NCI-H1417 (cell line): ENCODE measurements at regions not wholly inside any gene's neighbourhood (a gene's known extent, or its start where the extent isn't known, plus 50 kb on each side); places are given as distances from the start of the nearest gene placed in this dataset.

Source experiments
- DNase-seq, 3 experiments: peaks; one replicate each; lab custom pipeline; 2025; lab: John Stamatoyannopoulos, UW

DNA sequence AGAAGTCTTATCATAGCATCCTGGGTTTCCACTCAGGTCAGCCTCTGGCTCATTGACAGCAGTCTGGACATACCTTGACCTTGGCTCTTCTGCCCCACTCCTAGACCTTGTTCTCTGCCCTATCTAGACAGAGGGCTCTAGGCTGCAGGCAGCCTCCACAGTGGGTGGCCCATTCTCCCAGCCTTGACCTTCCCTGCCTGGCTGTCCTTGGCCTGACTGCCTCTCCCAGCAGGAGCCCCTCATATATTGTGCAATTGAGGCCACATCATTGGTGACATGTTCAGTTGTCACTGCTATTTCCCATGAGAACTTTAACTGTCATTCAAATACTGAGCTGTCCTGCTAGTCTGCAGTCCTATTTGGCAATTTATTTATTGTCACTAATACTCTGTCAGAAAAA, 503.4 kb downstream of the PLXNA4 start:
- DNase-seq: no peak

- no peak for DNase-seq
These were observed 504.1 kb downstream of the PLXNA4 start for GRCh38 chr7:132072165-132072564.

- no peak for DNase-seq
These were observed 507.0 kb downstream of the PLXNA4 start for GRCh38 chr7:132069306-132069705.

- DNase-seq: no peak
These were observed 509.5 kb downstream of the PLXNA4 start for GRCh38 chr7:132066761-132067171.

- peak in 1 of 3 experiments; percentile 20 for DNase-seq
These were observed 509.7 kb upstream of the PODXL start for GRCh38 chr7:132065989-132066603.

DNA sequence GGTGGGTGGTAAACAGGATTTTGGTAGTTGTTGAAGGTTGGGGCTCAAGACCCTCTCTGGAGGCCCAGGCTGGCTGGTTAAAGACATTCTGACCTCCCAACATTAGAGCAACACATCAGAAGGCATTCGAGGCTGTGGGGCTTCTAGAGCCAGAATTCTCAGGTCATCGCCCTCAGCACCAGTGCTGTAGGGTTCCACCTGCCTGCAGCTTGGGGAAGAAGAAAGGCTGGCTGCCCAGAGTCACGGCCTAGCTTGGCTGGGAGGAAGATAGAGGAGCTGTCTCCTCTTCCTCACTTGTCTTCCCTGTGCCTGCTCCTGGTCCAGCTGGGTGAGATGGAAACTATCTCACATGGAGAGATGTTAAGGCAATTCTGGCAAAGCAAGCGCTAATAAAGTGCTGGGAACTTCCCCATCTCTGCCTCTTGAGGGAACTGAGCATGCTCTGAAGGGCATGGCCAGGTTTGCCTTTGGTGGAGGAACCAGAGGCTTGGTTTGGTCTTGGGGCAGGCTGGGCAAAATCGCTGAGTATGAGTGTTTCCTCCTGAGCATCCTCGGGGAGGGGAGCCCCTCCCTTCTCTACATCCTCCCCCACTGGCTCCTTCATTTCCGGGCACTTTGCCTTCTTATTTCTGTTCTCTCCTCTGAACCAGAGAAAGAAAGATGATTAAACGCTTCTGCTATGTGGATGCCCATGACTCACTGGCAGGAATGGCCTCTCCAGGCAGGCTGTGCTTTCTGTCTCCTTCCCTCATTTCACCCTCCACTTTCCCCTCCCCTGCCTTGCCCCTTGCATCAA, 509.0 kb upstream of the PODXL start:
- DNase-seq: no peak

DNA sequence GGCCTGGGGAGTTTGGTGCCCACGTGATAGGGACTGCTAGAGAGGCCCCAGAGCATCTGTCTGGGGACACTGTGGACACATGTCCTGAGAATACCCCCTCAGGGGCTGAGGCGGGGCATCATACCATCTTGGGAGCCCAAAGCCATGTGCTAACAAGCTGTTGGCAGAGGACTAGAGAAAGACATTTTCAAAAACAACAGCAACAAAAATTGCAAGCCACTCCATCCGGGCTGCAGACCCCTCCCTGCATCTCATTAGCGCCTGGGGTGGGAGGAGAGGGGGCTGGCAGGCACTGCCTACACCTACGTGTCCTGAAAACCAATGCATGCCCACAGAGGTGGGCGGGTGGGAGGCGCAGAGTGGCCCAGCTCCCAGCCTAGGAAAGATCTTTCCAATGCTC, 507.4 kb upstream of the PODXL start:
- DNase-seq: no peak

DNA sequence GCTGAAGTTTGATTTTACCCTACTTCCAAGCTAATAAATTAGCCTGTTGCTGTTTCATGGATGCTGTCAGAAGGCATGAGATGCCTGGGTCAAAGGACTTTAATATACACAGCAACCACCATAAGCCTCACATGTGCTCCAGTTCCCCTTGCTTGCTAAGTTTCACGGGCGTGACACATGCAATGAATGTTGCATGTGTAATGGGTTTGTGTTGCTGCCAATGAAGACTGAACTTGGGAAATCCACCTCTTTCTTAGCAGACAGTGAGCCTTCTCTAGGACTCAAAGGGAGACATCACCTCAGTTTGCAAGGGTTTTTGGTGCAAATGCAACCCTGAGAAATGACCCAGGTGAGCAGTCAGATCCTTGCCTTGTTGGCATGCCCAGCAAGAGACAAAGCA, 505.5 kb upstream of the PODXL start:
- no peak for DNase-seq

GRCh38 chr7:132059141-132059540, 502.7 kb upstream of the PODXL start:
- no peak for DNase-seq

DNA sequence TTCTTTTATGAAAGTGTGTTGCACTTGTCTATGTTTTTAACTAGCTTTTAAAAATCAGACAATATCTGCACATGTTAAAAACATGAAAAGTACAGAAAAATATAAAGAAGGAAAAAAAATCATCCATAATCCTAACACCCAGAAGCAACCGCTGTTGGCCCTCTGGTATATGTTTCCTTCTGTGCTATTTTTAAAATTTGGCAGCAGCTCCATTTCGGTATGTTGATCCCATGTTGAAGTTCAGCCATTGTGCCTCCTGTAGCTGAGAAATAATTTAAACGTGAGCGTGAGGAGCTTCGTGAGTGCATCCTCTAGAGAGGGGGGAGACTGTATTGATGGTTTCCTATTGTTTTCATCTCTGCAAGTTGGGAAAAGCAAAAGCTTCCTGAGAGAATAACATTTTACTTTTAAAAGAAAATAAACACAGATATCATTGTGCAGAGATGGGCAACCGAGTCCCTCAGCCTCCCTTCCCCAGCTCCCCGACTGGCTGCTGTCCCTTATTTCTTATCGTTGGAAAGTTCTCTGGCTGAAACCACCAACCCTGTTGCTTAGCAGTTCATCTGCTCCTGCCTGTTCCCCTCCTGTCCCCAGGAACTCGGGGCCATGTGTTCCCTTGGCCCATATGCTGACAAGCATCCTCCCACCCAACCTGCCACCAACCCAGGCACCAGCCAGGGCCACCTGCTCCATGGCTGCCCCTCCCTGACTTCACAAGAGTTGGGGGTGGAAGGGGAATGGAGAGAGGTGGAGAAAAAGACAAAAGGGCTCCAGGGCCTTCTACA, 499.1 kb upstream of the PODXL start:
- DNase-seq: no peak

DNA sequence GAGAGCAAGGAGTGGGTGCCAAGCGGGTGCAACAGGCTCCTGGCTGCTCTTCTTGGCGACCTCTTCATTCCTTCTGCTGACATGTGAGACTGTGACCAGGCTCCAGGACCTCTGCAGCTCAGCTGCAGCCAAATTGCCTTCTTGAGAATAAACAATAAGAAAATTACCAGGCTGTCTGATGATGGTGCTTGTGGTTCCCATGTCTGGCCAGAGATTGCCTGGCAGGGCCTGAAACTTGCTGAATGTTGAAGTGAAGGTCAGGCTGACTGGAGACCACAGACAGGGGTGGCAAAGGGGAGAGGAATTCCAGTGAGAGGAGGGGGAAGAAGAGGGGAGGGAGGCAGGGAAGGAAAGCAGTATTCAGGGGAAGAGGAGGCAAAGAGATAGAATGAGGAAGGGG, 497.4 kb upstream of the PODXL start:
- no peak for DNase-seq

GRCh38 chr7:132051311-132051710, 494.9 kb upstream of the PODXL start:
- DNase-seq: no peak

GRCh38 chr7:132049462-132050304, 493.3 kb upstream of the PODXL start:
- DNase-seq: peak; percentile 11 to 59 (median 34)

- no peak for DNase-seq
These were observed 489.1 kb upstream of the PODXL start for GRCh38 chr7:132045481-132045980.

GRCh38 chr7:132045002-132045401, 488.6 kb upstream of the PODXL start:
- no peak for DNase-seq

GRCh38 chr7:132044247-132044646, 487.8 kb upstream of the PODXL start:
- DNase-seq: no peak

DNA sequence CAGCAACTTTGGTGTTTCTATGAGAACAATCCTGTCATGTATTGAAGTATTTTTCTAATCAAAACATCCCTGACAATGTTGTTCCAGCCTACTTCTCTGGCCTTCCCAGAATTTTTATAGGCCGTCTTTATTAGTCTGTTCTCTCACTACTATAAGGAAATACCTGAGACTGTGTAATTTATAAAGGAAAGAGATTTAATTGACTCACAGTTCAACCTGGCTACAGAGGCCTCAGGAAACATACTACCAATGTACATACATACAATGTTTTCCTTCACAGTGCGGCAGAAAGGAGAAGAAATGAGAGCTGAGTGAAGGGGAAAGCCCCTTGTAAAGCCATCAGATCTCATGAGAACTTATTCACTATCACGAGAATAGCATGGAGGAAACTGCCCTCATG, 484.7 kb upstream of the PODXL start:
- DNase-seq: no peak

DNA sequence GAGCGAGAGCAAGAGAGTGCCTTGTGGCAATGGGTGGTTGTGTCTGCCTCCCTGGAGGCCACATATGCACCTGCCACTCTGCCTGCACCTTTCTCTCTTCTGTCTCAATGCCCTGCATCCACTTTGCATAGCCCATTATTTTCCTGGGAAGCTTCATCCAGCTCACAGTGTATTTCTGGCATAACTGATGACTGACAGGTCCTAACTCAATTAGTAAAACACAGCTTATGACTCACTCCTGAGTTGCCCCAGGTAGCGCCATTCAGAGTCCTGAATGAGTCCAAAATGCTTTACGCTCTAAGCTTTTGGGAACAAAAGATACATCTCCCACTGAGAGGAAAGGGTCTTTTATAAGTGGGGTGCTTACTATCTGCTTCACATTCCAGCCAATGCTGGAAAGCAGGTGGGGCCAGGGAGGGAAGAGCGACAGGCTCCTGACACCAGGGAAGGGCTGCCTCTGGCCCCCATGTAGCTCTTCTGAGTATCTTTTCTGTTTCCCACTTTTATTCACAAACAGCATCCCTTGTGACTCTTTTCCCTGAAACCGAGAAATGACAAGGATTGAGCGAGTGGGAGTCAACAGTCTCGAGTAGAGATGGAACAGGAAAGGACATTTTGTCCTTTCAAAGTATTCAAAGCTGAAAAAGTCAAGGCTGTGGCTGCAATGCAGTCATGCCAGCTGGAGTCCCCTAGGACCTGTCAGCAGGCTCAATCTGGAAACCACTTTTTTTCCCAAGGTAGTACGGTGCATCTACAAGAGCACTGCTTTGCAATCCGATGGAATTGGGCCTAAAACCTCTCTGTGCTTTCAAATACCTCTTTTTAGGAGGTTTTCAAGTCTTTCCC, 479.3 kb upstream of the PODXL start:
- peak in 2 of 3 experiments; percentile 40 to 50 for DNase-seq

DNA sequence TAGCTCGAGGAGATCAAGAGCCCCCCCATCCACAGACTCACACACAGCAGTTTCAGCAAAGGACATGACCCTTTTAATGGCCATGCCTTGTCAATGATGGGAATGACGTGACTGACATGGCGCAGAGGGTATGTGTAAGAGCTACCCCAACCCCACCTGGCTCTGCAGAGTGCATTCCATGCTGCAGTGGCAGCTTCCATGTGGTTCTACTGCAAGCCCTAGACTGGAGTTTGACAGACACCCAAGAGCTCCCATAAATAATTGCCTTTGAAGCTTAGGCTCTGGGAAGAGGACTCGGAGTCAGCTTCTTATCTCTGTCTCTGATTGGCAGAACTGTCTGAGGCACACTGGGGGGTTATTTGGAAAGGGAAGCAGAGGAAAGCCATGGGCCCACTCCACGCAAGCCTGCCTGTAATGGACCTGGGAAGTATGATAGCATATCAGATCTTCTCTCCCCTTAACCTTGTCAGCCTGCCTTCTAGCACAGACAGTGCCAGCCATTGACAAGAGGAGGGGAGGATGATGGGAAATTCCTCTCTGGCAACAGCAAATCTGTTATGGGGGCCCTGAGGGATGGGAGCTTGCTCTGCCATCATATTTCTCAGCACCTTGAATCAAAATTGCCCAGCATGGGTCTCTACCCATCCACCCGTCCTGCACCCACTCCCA, 478.5 kb upstream of the PODXL start:
- no peak for DNase-seq

DNA sequence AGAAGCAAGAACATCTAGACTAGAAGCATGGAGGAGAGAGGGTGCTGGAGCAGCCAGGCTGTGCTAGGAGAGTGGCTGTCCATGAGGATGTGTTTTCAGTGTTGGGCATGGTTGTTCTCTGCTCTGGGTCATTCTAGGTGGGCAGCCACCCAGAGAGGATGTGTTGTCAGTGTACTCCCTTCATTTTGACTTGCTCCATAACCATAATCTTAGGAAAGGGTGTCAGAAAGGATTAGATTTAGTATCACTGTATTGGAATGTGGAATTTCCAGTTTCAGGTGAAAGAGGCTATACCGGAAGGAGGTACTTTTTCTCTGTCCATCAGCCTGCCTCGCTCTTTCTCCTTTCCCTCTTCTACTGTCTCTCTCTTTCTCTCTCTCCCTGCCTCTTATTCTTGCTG, 474.5 kb upstream of the PODXL start:
- DNase-seq: no peak
